Duodenal mucosa (tissue), 2 donors: ENCODE measurements at regions not wholly inside any gene's neighbourhood (a gene's known extent, or its start where the extent isn't known, plus 50 kb on each side); places are given as distances from the start of the nearest gene placed in this dataset.
"Not testable (repeated sequence)": the region's sequence is repeated elsewhere in the genome, so short reads cannot be mapped to it uniquely, and the experiment has no call there.

Experiments
- H3K27ac ChIP-seq: one replicate; pipeline ENCODE4 v1.7.0; 2013; ENCODE audit warnings: low read depth, low read length
- H3K27me3 ChIP-seq, 2 donors: one replicate each; pipeline ENCODE4 v1.7.0; 2013; ENCODE audit warnings: low read length in 2 of 2, control low read depth in 1 of 2; ENCODE audit not compliant: insufficient read depth in 2 of 2, control insufficient read depth in 1 of 2
- H3K36me3 ChIP-seq, 2 donors: one replicate each; pipeline ENCODE4 v1.7.0; 2013; ENCODE audit warnings: low read length in 2 of 2, control low read depth in 1 of 2; ENCODE audit not compliant: insufficient read depth in 2 of 2, control insufficient read depth in 1 of 2
- H3K4me1 ChIP-seq, 2 donors: one replicate each; pipeline ENCODE4 v1.7.0; 2013; ENCODE audit warnings: low read length in 2 of 2, control low read depth in 1 of 2; ENCODE audit not compliant: insufficient read depth in 2 of 2, control insufficient read depth in 1 of 2
- H3K4me3 ChIP-seq, 2 donors: one replicate each; pipeline ENCODE4 v1.7.0; 2013; ENCODE audit warnings: low read length in 2 of 2, low read depth in 1 of 2
- H3K9ac ChIP-seq, 2 donors: one replicate each; pipeline ENCODE4 v1.7.0; 2013; ENCODE audit warnings: low read length in 2 of 2, low read depth in 1 of 2
- H3K9me3 ChIP-seq, 2 donors: one replicate each; pipeline ENCODE4 v1.7.0; 2013; ENCODE audit warnings: low read length in 2 of 2, control low read depth in 1 of 2; ENCODE audit not compliant: control insufficient read depth in 1 of 2

DNA sequence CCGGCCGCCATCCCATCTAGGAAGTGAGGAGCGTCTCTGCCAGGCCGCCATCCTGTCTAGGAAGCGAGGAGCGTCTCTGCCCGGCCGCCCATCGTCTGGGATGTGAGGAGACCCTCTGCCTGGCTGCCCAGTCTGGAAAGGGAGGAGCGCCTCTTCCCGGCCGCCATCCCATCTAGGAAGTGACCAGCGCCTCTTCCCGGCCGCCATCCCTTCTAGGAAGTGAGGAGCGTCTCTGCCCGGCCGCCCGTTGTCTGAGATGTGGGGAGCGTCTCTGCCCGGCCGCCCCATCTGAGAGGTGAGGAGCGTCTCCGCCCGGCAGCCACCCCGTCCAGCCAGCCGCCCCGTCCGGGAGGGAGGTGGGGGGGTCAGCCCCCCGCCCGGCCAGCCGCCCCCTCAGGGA is 475.4 kb downstream of the TMEM114 start:
- not testable (repeated sequence) for H3K9me3 ChIP-seq, H3K4me3 ChIP-seq, H3K4me1 ChIP-seq, H3K27ac ChIP-seq, H3K27me3 ChIP-seq, H3K9ac ChIP-seq, H3K36me3 ChIP-seq

DNA sequence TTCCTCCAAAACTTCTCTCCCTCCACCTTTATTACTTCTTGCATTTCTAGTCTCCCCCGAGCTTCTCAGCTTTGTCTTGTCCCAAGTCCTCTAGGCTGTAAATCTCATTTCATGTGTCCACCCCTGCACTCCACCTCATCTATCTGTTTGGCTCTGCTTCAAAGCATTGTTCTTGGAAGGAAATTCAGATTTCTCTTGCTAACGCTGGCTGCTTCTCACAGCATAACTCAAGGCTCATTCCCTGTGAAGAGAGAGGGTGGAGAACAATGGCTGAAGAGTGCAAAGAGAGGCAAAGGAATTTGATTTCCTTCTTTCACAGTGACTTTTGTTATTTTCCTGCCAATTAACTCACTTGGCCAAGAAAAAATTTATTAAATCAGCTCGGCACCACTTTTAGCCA is 476.5 kb downstream of the TMEM114 start:
- Histone ChIP-seq H3K36me3 (no peaks in the 10 kb centered on the region), H3K27ac (no peak overlapping the region), H3K9me3 (no peaks in the 10 kb centered on the region)

GRCh38 chr16:8110572-8111514 is 479.5 kb downstream of the TMEM114 start:
- no peaks in the 10 kb centered on the region for H3K9me3 ChIP-seq
- no peak overlapping the region for H3K9ac ChIP-seq
- H3K27ac ChIP-seq = no peak overlapping the region
- H3K4me1 ChIP-seq = no peaks in the 10 kb centered on the region
- no peaks in the 10 kb centered on the region for H3K36me3 ChIP-seq
- H3K27me3 ChIP-seq = no peaks in the 10 kb centered on the region
- H3K4me3 ChIP-seq = no peak overlapping the region

More for the DNA sequence above, 476.5 kb downstream of the TMEM114 start:
- Histone ChIP-seq H3K9ac (no peak overlapping the region), H3K4me1 (no peaks in the 10 kb centered on the region), H3K27me3 (no peaks in the 10 kb centered on the region), H3K4me3 (no peak overlapping the region)

GRCh38 chr16:8109510-8110369 is 480.6 kb downstream of the TMEM114 start:
- Histone ChIP-seq H3K4me1 (no peaks in the 10 kb centered on the region), H3K36me3 (no peaks in the 10 kb centered on the region), H3K27me3 (no peaks in the 10 kb centered on the region), H3K9me3 (no peaks in the 10 kb centered on the region), H3K9ac (no peak overlapping the region), H3K27ac (no peak overlapping the region), H3K4me3 (no peak overlapping the region)

DNA sequence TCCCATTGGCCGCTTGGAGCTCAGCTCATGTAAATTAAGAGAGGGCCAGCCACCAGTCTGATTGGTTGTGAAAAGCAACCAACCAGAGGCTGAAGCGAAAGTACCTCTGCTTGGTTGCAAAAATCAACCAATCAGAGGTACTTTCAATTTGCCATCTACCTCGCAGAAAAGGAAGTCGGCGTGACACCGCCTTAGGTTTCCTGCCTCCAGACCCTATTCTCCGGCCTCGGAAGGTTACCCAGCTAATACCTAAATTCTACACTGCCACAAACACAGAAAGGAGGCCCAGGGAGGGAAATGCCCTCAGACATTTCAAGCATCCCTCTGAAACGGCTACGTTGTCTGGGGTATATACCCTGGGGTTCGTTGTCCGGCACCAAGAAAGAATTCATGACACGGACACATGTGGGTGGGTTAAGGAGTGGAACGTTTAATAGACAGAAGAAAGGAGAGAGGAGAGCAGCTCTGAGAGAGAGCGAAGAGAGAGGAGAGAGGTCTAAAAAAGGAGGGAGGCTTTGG is 481.3 kb downstream of the TMEM114 start:
- H3K9ac ChIP-seq = no peak overlapping the region
- no peaks in the 10 kb centered on the region for H3K4me1 ChIP-seq
- no peak overlapping the region for H3K27ac ChIP-seq
- H3K36me3 ChIP-seq = no peaks in the 10 kb centered on the region
- no peaks in the 10 kb centered on the region for H3K27me3 ChIP-seq
- no peak overlapping the region for H3K4me3 ChIP-seq
- H3K9me3 ChIP-seq = no peaks in the 10 kb centered on the region

- no peaks in the 10 kb centered on the region for H3K27me3 ChIP-seq
- no peak overlapping the region for H3K27ac ChIP-seq
- no peak overlapping the region for H3K9ac ChIP-seq
These were observed 483.0 kb downstream of the TMEM114 start for GRCh38 chr16:8107296-8107695.

DNA sequence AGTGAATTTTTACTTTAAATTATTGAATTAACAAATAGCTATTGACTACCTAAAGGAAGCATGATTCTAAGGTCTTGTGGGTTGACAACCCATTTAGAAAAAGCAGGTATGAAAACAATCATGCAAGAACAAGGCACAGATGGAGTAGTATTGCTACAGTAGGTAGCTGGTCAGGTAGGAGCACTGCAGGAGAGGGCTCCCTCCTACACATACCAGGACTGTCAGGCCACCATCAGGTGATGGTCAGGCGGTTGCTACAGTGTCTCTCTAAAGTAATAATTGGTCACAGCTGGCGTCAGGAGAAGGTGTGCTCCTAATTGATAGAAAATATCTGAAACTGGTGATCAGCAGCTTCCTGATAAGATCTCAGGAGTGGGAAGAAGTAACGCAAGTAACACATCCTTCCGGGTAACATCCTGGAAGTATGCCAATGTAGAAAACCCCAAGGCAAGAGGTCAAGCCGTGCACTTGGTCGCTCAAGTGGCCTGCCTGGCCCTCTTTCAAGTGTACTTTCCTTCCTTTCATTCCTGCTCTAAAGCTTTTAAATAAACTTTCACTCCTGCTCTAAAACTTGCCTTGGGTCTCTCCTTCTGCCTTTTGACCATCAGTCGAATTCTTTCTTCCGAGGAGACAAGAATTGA is 486.5 kb downstream of the TMEM114 start:
- Histone ChIP-seq H3K9ac (no peak overlapping the region), H3K27me3 (no peaks in the 10 kb centered on the region), H3K4me3 (no peak overlapping the region), H3K27ac (no peak overlapping the region), H3K4me1 (no peaks in the 10 kb centered on the region), H3K9me3 (no peaks in the 10 kb centered on the region), H3K36me3 (no peaks in the 10 kb centered on the region)

More at GRCh38 chr16:8107296-8107695, 483.0 kb downstream of the TMEM114 start:
- Histone ChIP-seq H3K4me3 (no peak overlapping the region), H3K9me3 (no peaks in the 10 kb centered on the region), H3K4me1 (no peaks in the 10 kb centered on the region), H3K36me3 (no peaks in the 10 kb centered on the region)

GRCh38 chr16:8099586-8099985 is 490.7 kb downstream of the TMEM114 start:
- Histone ChIP-seq H3K4me1 (no peaks in the 10 kb centered on the region), H3K36me3 (no peaks in the 10 kb centered on the region), H3K4me3 (no peak overlapping the region), H3K9ac (no peak overlapping the region), H3K27ac (no peak overlapping the region), H3K27me3 (no peaks in the 10 kb centered on the region), H3K9me3 (no peaks in the 10 kb centered on the region)

GRCh38 chr16:8098947-8099512 is 491.3 kb downstream of the TMEM114 start:
- H3K4me3 ChIP-seq = no peak overlapping the region
- no peak overlapping the region for H3K9ac ChIP-seq
- H3K9me3 ChIP-seq = no peaks in the 10 kb centered on the region
- no peaks in the 10 kb centered on the region for H3K27me3 ChIP-seq
- no peaks in the 10 kb centered on the region for H3K4me1 ChIP-seq
- H3K36me3 ChIP-seq = no peaks in the 10 kb centered on the region
- no peak overlapping the region for H3K27ac ChIP-seq
